HG03520 (cell line): ENCODE measurements at regions not wholly inside any gene's neighbourhood (a gene's known extent, or its start where the extent isn't known, plus 50 kb on each side); places are given as distances from the start of the nearest gene placed in this dataset.
A peak's percentile ranks its signal among the peaks of the same experiment; 100 is the strongest.

Experiments
- ATAC-seq: cut with Tn5 transposase; IDR thresholded peaks from one replicate; pipeline ENCODE4 v1.9.1; 2021; ENCODE audit warnings: mild to moderate bottlenecking, moderate library complexity; ENCODE audit not compliant: unreplicated experiment

GRCh38 chr6:141261672-141262060 is 871.1 kb upstream of the GJE1 start:
- ATAC-seq, result no peak

GRCh38 chr6:141261016-141261671 is 871.6 kb upstream of the GJE1 start:
- ATAC-seq, result no peak

- ATAC-seq, result no peak
Measured at GRCh38 chr6:141260627-141261015, 872.1 kb upstream of the GJE1 start.

GRCh38 chr6:141259807-141260206 is 872.9 kb upstream of the GJE1 start:
- ATAC-seq, result no peak

- ATAC-seq, result no peak
Measured at GRCh38 chr6:141259091-141259490, 873.6 kb upstream of the GJE1 start.

- no peak for ATAC-seq
Measured at GRCh38 chr6:141258516-141258915, 874.2 kb upstream of the GJE1 start.

GRCh38 chr6:141254336-141254735 is 878.4 kb upstream of the GJE1 start:
- no peak for ATAC-seq

GRCh38 chr6:141252828-141253608 is 879.7 kb upstream of the GJE1 start:
- ATAC-seq, result no peak

GRCh38 chr6:141251286-141251685 is 881.4 kb upstream of the GJE1 start:
- no peak for ATAC-seq

- ATAC-seq, result peak; percentile 78
Measured at GRCh38 chr6:141248021-141248799, 884.5 kb upstream of the GJE1 start.

- ATAC-seq, result no peak
Measured at GRCh38 chr6:141244366-141244765, 888.4 kb upstream of the GJE1 start.

GRCh38 chr6:141242957-141243356 is 889.8 kb upstream of the GJE1 start:
- no peak for ATAC-seq

- ATAC-seq, result no peak
Measured at GRCh38 chr6:141229296-141229695, 903.4 kb upstream of the GJE1 start.

GRCh38 chr6:141218583-141218982 is 914.1 kb upstream of the GJE1 start:
- ATAC-seq, result no peak

- no peak for ATAC-seq
Measured at GRCh38 chr6:141216726-141217125, 916.0 kb upstream of the GJE1 start.

GRCh38 chr6:141212296-141212695 is 920.4 kb upstream of the GJE1 start:
- no peak for ATAC-seq

- no peak for ATAC-seq
Measured at GRCh38 chr6:141211845-141212244, 920.9 kb upstream of the GJE1 start.

- ATAC-seq, result no peak
Measured at GRCh38 chr6:141210901-141211300, 921.8 kb upstream of the GJE1 start.

- ATAC-seq, result no peak
Measured at GRCh38 chr6:141209890-141210289, 922.8 kb upstream of the GJE1 start.

GRCh38 chr6:141208101-141208500 is 924.6 kb upstream of the GJE1 start:
- ATAC-seq, result no peak

GRCh38 chr6:141203902-141204575 is 928.7 kb upstream of the GJE1 start:
- ATAC-seq, result no peak
